Muscle layer of duodenum (tissue), 2 donors: ENCODE measurements at regions not wholly inside any gene's neighbourhood (a gene's known extent, or its start where the extent isn't known, plus 50 kb on each side); places are given as distances from the start of the nearest gene placed in this dataset.

ENCODE experiments used
- H3K27ac ChIP-seq: one replicate; pipeline ENCODE4 v1.7.0; 2013; ENCODE audit warnings: mild to moderate bottlenecking, low read length
- H3K27me3 ChIP-seq: one replicate; pipeline ENCODE4 v1.7.0; 2013; ENCODE audit warnings: low read depth, mild to moderate bottlenecking, control low read depth, low read length
- H3K36me3 ChIP-seq, 2 donors: one replicate each; pipeline ENCODE4 v1.7.0; 2013; ENCODE audit warnings: low read length in 2 of 2, control low read depth in 1 of 2, mild to moderate bottlenecking in 1 of 2; ENCODE audit not compliant: insufficient read depth in 2 of 2, control insufficient read depth in 1 of 2
- H3K4me1 ChIP-seq, 2 donors: one replicate each; pipeline ENCODE4 v1.7.0; 2013; ENCODE audit warnings: low read length in 2 of 2, mild to moderate bottlenecking in 2 of 2, control low read depth in 1 of 2, moderate library complexity in 1 of 2; ENCODE audit not compliant: insufficient read depth in 2 of 2, control insufficient read depth in 1 of 2
- H3K4me3 ChIP-seq, 2 donors: one replicate each; pipeline ENCODE4 v1.7.0; 2013; ENCODE audit warnings: low read length in 2 of 2, low read depth in 1 of 2, mild to moderate bottlenecking in 1 of 2
- H3K9me3 ChIP-seq, 2 donors: one replicate each; pipeline ENCODE4 v1.7.0; 2013; ENCODE audit warnings: low read length in 2 of 2, control low read depth in 1 of 2, mild to moderate bottlenecking in 1 of 2; ENCODE audit not compliant: control insufficient read depth in 1 of 2
- donor health status: healthy.

GRCh38 chr18:45373286-45373880 is 241.9 kb upstream of the SLC14A2 start:
- H3K4me3 ChIP-seq, result no peak overlapping the region
- H3K36me3 ChIP-seq, result no peaks in the 10 kb centered on the region
- no peaks in the 10 kb centered on the region for H3K27me3 ChIP-seq
- H3K4me1 ChIP-seq, result no peaks in the 10 kb centered on the region
- no peak overlapping the region for H3K27ac ChIP-seq
- no peaks in the 10 kb centered on the region for H3K9me3 ChIP-seq

GRCh38 chr18:45374236-45374635 is 241.0 kb upstream of the SLC14A2 start:
- H3K36me3 ChIP-seq, result no peaks in the 10 kb centered on the region
- H3K27ac ChIP-seq, result no peak overlapping the region
- no peaks in the 10 kb centered on the region for H3K27me3 ChIP-seq
- no peaks in the 10 kb centered on the region for H3K4me1 ChIP-seq
- no peaks in the 10 kb centered on the region for H3K9me3 ChIP-seq
- no peak overlapping the region for H3K4me3 ChIP-seq

- Histone ChIP-seq H3K27ac (no peak overlapping the region), H3K27me3 (no peaks in the 10 kb centered on the region), H3K4me3 (no peak overlapping the region), H3K4me1 (no peaks in the 10 kb centered on the region), H3K36me3 (no peaks in the 10 kb centered on the region), H3K9me3 (no peaks in the 10 kb centered on the region)
Measured at GRCh38 chr18:45374878-45375630, 240.2 kb upstream of the SLC14A2 start.

- H3K27ac ChIP-seq, result no peak overlapping the region
- H3K36me3 ChIP-seq, result no peaks in the 10 kb centered on the region
- no peaks in the 10 kb centered on the region for H3K9me3 ChIP-seq
- no peaks in the 10 kb centered on the region for H3K27me3 ChIP-seq
- no peak overlapping the region for H3K4me3 ChIP-seq
- no peaks in the 10 kb centered on the region for H3K4me1 ChIP-seq
Measured at GRCh38 chr18:45376193-45376592, 239.1 kb upstream of the SLC14A2 start.

GRCh38 chr18:45378308-45378707 is 237.0 kb upstream of the SLC14A2 start:
- Histone ChIP-seq H3K36me3 (no peaks in the 10 kb centered on the region), H3K27ac (no peak overlapping the region), H3K27me3 (no peaks in the 10 kb centered on the region), H3K9me3 (no peaks in the 10 kb centered on the region), H3K4me1 (no peaks in the 10 kb centered on the region), H3K4me3 (no peak overlapping the region)

- Histone ChIP-seq H3K36me3 (no peaks in the 10 kb centered on the region), H3K9me3 (no peaks in the 10 kb centered on the region), H3K4me1 (no peaks in the 10 kb centered on the region), H3K27ac (no peak overlapping the region), H3K27me3 (no peaks in the 10 kb centered on the region), H3K4me3 (no peak overlapping the region)
Measured at GRCh38 chr18:45378933-45379332, 236.3 kb upstream of the SLC14A2 start.

GRCh38 chr18:45379903-45380302 is 235.4 kb upstream of the SLC14A2 start:
- H3K27me3 ChIP-seq, result no peaks in the 10 kb centered on the region
- H3K4me3 ChIP-seq, result no peak overlapping the region
- H3K36me3 ChIP-seq, result no peaks in the 10 kb centered on the region
- H3K9me3 ChIP-seq, result no peaks in the 10 kb centered on the region
- H3K4me1 ChIP-seq, result no peaks in the 10 kb centered on the region
- no peak overlapping the region for H3K27ac ChIP-seq

GRCh38 chr18:45381282-45381681 is 234.0 kb upstream of the SLC14A2 start:
- H3K27ac ChIP-seq, result no peak overlapping the region
- H3K4me1 ChIP-seq, result peaks cover 0 to 2% of the 10 kb centered on the region in 2 donors
- H3K9me3 ChIP-seq, result no peaks in the 10 kb centered on the region
- no peak overlapping the region for H3K4me3 ChIP-seq
- no peaks in the 10 kb centered on the region for H3K36me3 ChIP-seq
- no peaks in the 10 kb centered on the region for H3K27me3 ChIP-seq

- H3K27ac ChIP-seq, result no peak overlapping the region
- no peaks in the 10 kb centered on the region for H3K27me3 ChIP-seq
- no peaks in the 10 kb centered on the region for H3K36me3 ChIP-seq
- no peaks in the 10 kb centered on the region for H3K9me3 ChIP-seq
- H3K4me3 ChIP-seq, result no peak overlapping the region
- peaks cover 0 to 4% of the 10 kb centered on the region in 2 donors for H3K4me1 ChIP-seq
Measured at GRCh38 chr18:45383228-45383627, 232.0 kb upstream of the SLC14A2 start.

GRCh38 chr18:45384137-45384961 is 230.9 kb upstream of the SLC14A2 start:
- no peak overlapping the region for H3K27ac ChIP-seq
- H3K4me3 ChIP-seq, result no peak overlapping the region
- no peaks in the 10 kb centered on the region for H3K36me3 ChIP-seq
- H3K27me3 ChIP-seq, result no peaks in the 10 kb centered on the region
- H3K9me3 ChIP-seq, result no peaks in the 10 kb centered on the region
- peaks cover 0 to 4% of the 10 kb centered on the region in 2 donors for H3K4me1 ChIP-seq

- Histone ChIP-seq H3K9me3 (no peaks in the 10 kb centered on the region), H3K4me1 (peaks cover 0 to 4% of the 10 kb centered on the region in 2 donors), H3K36me3 (no peaks in the 10 kb centered on the region), H3K27me3 (no peaks in the 10 kb centered on the region), H3K4me3 (no peak overlapping the region), H3K27ac (no peak overlapping the region)
Measured at GRCh38 chr18:45384962-45385315, 230.3 kb upstream of the SLC14A2 start.
